ENCODE measurements at regions not wholly inside any gene's neighbourhood (a gene's known extent, or its start where the extent isn't known, plus 50 kb on each side); places are given as distances from the start of the nearest gene placed in this dataset.

DNA sequence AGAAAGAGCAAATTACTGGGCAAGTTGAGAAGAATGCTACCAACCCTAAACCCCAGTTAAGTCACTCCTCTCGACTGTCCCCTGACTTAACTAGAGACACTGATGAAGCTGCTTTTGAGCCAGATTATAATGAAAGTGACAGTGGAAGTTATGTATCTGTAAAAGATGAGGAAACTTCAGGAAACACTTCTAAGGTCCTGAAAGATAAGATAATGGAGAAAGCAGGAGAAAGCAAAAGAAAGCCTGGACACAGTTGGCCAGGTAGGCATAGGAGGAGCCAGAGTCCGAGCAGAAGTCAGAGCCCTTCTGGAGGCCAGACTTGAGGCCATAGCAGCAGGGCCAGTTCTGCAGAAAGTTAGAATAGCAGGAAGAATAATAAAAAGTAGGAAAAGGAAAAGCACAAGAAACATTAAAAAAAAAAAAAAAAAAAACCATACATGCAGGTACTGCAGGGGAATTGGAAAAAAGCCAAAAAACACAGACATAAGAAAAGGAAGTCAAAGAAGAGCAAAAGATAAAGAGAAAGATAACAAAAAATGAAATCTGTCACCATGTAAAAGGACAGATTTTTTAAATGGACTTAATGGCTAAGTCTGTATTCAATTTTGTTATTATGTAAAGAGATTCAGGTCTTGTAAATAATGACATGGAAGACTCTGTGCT lies 101.0 kb upstream of the KCNMA1 start:
- TF ChIP-seq EZH2 (IDR thresholded peaks at IDR 0.05; ENCODE audit: insufficient read depth, poor library complexity, severe bottlenecking), result no peak
- TF ChIP-seq EZH2phosphoT487 (IDR thresholded peaks at IDR 0.05; ENCODE audit: insufficient read depth, low read depth), result no peak
